Fibroblast of skin of scalp (primary cell): ENCODE measurements at regions not wholly inside any gene's neighbourhood (a gene's known extent, or its start where the extent isn't known, plus 50 kb on each side); places are given as distances from the start of the nearest gene placed in this dataset.
A peak's percentile ranks its signal among the peaks of the same experiment; 100 is the strongest.
"Not testable (repeated sequence)": the region's sequence is repeated elsewhere in the genome, so short reads cannot be mapped to it uniquely, and the experiment has no call there.

Source experiments
- DNase-seq: peaks from one replicate; pipeline ENCODE4 v3.0.0-alpha.2; 2013

DNA sequence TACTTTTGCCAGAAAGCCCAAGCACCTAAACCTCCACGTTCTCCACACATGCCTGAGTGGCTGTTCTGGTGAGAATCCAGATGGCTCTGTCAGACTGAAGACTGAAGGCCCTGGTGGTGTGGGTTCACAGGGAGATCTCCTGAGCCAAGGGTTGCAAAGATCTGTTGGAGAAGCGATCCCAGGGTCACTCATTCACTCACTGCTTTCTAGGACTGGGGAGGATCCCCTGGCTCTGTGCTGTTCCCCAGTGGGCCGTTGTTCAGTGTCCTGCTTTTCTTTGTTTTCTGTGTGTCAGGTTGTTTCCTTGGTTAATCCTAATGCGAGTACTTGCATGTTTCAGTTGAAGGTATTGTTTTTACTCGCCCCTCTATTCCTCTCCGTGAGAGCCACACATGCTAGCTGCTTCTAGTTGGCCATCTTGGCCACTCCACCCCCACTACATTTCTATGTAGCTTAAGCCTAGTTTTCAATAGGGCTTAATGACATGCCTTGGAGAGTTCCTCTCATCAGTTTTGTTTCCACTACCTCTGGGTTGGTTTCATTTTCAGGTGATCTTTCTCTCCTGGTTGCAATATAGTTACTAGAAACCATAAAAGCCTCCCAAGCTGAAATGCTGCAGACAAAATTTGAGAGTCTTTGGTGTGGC is 144.5 kb upstream of the SLC38A2 start:
- DNase-seq: no peak

DNA sequence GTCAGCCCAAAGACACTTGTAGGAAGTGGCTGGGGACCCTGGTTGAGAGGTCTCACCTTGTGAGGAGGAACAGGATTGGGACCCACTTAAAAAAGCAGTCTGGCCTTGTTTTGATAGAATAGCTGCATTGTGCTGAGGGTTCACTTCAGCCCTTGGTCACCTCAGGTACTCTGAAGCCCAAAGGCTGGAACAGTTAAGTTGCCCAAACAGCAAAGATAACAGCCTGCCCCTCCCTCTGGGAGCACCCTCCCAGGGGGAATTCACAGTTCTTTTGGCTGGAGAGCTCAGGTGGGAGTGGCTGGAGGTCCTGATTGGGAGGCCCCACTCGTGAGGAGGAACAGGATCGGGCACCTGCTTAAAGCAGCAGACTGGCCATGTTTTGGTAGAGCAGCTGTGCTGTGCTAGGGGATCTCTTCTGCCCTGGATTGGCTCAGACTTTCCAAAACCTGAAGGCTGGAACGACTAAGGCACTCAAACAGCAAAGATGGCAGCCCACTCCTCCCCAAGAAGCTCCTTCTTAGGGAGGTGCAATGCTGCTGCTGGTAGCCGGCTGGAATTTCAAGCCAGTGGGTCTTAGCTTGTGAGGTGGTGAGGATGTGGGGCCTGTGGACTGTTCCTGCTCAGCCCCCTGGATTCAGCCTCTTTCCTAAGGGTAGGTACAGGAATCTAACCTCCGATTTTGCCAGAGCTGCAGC is 143.8 kb upstream of the SLC38A2 start:
- no peak for DNase-seq

DNA sequence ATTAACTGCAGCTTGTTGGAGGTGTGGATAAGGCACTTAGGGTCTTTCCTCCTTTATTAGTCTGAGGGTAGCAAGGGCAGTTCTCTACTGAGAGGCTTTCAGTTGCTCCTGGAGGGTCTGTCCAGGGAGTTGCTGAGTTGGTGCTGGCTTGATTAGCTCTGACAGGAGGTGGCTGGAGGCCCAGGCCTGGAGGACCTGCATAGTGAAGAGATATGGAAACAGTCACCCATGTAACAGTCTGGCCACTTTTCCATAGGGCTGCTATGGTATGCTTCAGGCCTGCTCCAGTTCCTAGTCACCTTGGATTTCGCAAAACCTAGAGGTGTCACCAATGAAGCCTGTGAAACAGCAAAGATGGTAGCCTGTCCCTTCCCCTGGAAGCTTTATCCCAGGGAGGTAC is 143.3 kb upstream of the SLC38A2 start:
- no peak for DNase-seq

- no peak for DNase-seq
These were observed 142.3 kb upstream of the SLC38A2 start for GRCh38 chr12:46514886-46515285.

GRCh38 chr12:46510257-46510656 is 137.7 kb upstream of the SLC38A2 start:
- DNase-seq: not testable (repeated sequence)

- DNase-seq: no peak
These were observed 136.6 kb upstream of the SLC38A2 start for GRCh38 chr12:46509135-46509534.

DNA sequence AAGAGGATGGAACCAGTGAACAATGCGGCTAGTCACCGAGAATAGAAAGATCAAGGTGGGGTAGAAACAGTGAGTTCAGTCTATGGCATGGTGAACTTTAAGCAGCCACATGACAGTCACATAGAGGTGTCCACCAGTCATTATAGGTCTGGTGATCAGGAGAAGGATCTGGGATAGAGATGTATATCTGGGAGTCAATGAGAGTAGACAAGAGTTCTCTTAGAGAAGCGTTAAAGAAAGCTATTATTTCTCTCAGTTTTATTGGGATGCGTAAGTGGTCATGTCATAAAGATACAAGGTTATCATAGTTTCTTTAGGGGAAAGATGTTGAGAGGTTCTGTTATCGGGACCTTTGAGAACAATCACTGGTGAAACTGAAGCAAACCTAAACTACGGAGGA is 136.1 kb upstream of the SLC38A2 start:
- no peak for DNase-seq

GRCh38 chr12:46507766-46508165 is 135.2 kb upstream of the SLC38A2 start:
- DNase-seq: no peak

DNA sequence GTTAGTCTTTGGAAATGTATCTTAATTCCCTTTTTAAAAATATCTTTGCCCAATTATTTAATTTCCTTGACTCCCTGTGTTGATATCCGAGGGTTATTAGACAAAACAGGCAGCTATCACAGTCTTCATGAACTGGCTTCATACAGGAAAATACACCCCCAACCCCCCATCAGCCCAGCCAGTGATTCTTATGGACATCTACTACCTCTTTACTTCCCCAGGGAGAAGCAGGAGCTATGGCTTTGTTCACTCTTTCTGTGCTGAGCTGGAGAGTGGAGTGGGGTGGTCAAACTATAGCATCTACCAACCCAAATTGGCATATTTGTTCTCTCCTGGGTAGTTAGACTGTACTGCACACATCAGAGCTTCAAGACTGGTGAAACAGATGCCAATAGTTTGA is 134.4 kb upstream of the SLC38A2 start:
- no peak for DNase-seq

- DNase-seq: no peak
These were observed 133.6 kb upstream of the SLC38A2 start for GRCh38 chr12:46506198-46506597.

- DNase-seq: no peak
These were observed 131.9 kb upstream of the SLC38A2 start for GRCh38 chr12:46504494-46504893.

- peak; percentile 45 for DNase-seq
These were observed 131.1 kb upstream of the SLC38A2 start for GRCh38 chr12:46503637-46504175.

DNA sequence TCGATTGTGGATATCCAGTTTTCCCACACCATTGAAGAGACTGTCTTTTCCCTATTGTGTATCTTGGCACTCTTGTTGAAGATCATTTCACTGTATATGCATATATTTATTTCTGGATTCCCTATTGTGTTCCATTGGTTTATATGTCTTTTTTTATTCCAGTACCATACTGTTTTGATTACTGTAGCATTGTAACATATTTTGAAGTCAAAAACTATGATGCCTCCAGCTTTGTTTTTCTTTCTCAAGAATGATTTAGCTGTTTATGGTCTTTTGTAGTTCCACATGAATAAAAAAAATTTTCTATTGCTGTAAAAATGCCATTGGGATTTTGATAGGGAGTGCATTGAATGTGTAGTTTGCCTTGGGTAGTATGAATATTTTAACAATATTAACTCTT is 128.1 kb upstream of the SLC38A2 start:
- no peak for DNase-seq

- DNase-seq: no peak
These were observed 127.3 kb upstream of the SLC38A2 start for GRCh38 chr12:46499901-46500300.

DNA sequence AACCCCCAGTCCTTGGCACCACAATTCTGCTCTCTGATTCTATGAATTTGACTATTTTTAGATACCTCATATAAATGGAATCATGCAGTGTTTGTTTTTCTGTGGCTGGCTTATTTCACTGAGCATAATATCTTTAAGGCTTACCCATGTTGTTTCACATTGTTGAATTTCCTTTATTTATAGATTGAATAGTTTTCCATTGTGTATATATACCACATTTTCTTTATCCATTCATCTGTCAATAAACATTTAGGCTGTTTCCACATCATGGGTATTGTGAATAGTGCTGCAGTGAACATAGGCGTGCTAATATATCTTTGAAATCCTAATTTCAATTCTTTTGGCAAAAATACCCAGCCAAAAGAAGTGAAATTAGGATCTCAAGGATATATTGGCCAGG is 126.7 kb upstream of the SLC38A2 start:
- DNase-seq: peak; percentile 37

GRCh38 chr12:46497739-46498138 is 125.2 kb upstream of the SLC38A2 start:
- DNase-seq: no peak

DNA sequence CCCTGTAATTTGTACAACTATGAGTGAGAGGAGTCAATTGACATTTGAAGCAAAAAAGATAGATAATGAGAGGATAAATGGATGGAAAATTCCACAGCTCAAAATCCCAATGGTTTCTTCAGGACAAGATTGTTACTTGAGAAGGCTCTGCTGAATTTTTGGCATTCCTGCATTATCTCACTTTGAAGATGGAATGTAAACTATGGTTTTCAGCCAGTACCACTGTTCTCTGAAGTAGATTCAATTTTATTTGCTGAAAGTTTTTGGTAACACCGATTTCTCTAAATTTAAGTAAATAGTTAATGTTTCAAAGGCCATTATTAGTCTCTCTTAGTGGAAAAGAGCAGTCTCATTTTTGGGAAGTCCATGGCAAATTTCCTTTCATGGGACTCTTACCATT is 121.9 kb upstream of the SLC38A2 start:
- DNase-seq: peak; percentile 84

DNA sequence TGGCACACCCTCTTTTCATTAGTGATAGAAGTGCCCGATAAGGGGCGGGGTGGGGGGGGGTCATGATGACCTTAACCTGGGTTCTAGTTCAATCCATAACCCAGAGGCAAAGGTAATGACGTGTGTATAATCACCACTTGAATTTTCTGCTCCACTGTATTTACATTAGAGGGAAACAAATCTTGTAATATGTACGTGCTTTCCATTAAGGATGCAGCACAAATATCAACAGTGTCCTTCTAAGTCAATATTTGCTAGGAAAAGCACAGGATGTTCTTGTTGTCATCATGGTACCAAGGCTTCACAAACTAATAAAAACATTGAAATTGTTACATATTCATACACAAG is 121.2 kb upstream of the SLC38A2 start:
- DNase-seq: no peak

DNA sequence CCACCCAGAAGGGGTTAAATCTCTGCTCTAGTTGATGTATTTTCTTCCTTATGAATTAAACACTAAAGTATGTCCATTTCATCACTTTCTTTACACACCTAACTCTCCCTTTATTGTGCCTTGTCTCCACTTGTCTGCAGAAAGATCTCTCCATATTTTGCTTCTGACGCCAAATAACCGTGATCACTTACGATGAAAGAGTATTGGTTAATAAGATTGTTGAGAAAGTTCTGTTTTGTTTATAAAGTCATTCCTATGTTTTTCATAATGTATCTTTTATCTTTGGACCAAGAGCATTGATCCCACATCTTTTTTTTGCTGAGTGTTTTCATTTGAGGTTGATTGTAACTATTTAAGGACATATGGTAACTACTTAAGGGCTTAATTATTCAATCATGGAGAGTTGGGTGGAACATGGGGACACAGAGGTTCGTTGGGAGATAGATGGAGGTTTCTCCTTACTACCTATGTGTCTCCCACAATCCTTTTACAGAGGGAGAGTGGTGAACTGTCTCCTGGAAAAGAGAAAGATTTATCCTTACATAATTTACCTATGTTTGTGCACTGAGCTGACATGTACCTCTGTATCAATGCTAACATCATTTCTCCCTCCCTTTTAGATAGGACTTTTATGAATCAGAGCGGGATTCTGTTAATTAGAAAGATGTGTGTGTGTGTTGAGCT is 120.7 kb upstream of the SLC38A2 start:
- DNase-seq: no peak

- DNase-seq: peak; percentile 85
These were observed 120.0 kb upstream of the SLC38A2 start for GRCh38 chr12:46492471-46493085.

- DNase-seq: no peak
These were observed 119.0 kb upstream of the SLC38A2 start for GRCh38 chr12:46491548-46491947.

DNA sequence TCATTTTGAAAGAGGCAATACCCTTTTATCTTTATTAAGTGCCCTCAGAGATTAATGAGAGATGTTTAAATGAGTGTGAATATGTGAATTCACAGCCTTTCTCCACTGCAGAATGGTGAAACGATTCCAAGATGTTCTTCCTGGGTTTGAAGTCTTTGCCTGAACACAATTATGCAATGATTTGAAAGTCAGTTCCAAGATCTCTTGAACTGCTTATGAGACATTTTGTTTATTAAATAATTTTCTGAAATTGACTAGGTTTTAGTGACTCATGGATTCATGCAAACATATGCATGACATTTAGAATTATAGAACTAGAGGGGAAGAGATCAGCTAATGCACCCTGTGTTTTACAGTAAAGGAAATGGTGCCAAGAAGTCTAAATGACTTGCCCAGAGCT is 118.1 kb upstream of the SLC38A2 start:
- peak; percentile 59 for DNase-seq

- no peak for DNase-seq
These were observed 117.4 kb upstream of the SLC38A2 start for GRCh38 chr12:46489951-46490388.
